HFFc6 (cell line): ENCODE measurements at regions not wholly inside any gene's neighbourhood (a gene's known extent, or its start where the extent isn't known, plus 50 kb on each side); places are given as distances from the start of the nearest gene placed in this dataset.

Source experiments
- DNase-seq: peaks from one replicate; pipeline ENCODE4 v3.0.0-alpha.2; 2018
- H3K27ac Mint-ChIP-seq: 2 replicates; pipeline ENCODE4 v1.8.0; 2020; ENCODE audit warnings: mild to moderate bottlenecking, mixed read lengths
- H3K27me3 Mint-ChIP-seq: 2 replicates; pipeline ENCODE4 v1.8.0; 2021; ENCODE audit warnings: mild to moderate bottlenecking, moderate library complexity, mixed read lengths; ENCODE audit not compliant: insufficient read depth
- H3K36me3 Mint-ChIP-seq: 2 replicates; pipeline ENCODE4 v1.8.0; 2021; ENCODE audit warnings: low read depth, mixed read lengths
- H3K4me1 Mint-ChIP-seq: 2 replicates; pipeline ENCODE4 v1.8.0; 2020; ENCODE audit warnings: low read depth, mixed read lengths
- H3K4me3 Mint-ChIP-seq: 2 replicates; pipeline ENCODE4 v1.8.0; 2020; ENCODE audit warnings: mild to moderate bottlenecking, moderate library complexity, mixed read lengths
- H3K9me3 Mint-ChIP-seq: 2 replicates; pipeline ENCODE4 v1.8.0; 2020; ENCODE audit warnings: mild to moderate bottlenecking, mixed read lengths
- CTCF ChIP-seq: fragments of 200-600 bp; sonication (generic); IDR thresholded peaks from 2 replicates; pipeline ENCODE4 v1.5.0; 2021; ENCODE audit warnings: antibody characterized with exemption, mild to moderate bottlenecking

GRCh38 chr1:239608469-239608868 lies 222.1 kb downstream of the CHRM3 start:
- peaks cover 4% of the 10 kb centered on the region; the same call in 1 of the 2 replicates for H3K4me1 Mint-ChIP-seq

GRCh38 chr1:239612379-239612778 lies 226.0 kb downstream of the CHRM3 start:
- no peak for DNase-seq
- TF ChIP-seq CTCF, result no peak
- Mint-ChIP-seq H3K36me3 (no peaks in the 10 kb centered on the region), H3K27ac (no peak overlapping the region), H3K27me3 (no peaks in the 10 kb centered on the region), H3K9me3 (peaks cover 9% of the 10 kb centered on the region; the same call in 1 of the 2 replicates), H3K4me3 (no peak overlapping the region), H3K4me1 (no peaks in the 10 kb centered on the region; the same call in 1 of the 2 replicates)

More at GRCh38 chr1:239608469-239608868, 222.1 kb downstream of the CHRM3 start:
- Mint-ChIP-seq H3K27ac (no peak overlapping the region), H3K4me3 (no peak overlapping the region), H3K36me3 (no peaks in the 10 kb centered on the region), H3K27me3 (no peaks in the 10 kb centered on the region), H3K9me3 (no peaks in the 10 kb centered on the region; the same call in 1 of the 2 replicates)
- no peak for DNase-seq
- no peak for TF ChIP-seq CTCF

GRCh38 chr1:239616673-239617072 lies 230.3 kb downstream of the CHRM3 start:
- no peak overlapping the region for H3K4me3 Mint-ChIP-seq
- H3K36me3 Mint-ChIP-seq, result no peaks in the 10 kb centered on the region
- H3K9me3 Mint-ChIP-seq, result peaks cover 18% of the 10 kb centered on the region
- H3K27ac Mint-ChIP-seq, result no peak overlapping the region
- TF ChIP-seq CTCF, result no peak
- H3K4me1 Mint-ChIP-seq, result no peaks in the 10 kb centered on the region; the same call in 1 of the 2 replicates
- H3K27me3 Mint-ChIP-seq, result no peaks in the 10 kb centered on the region; the same call in 1 of the 2 replicates
- DNase-seq, result no peak

- no peak overlapping the region for H3K4me3 Mint-ChIP-seq
- H3K9me3 Mint-ChIP-seq, result peaks cover 18% of the 10 kb centered on the region
- no peaks in the 10 kb centered on the region; the same call in 1 of the 2 replicates for H3K4me1 Mint-ChIP-seq
- H3K36me3 Mint-ChIP-seq, result no peaks in the 10 kb centered on the region
- TF ChIP-seq CTCF, result no peak
- no peaks in the 10 kb centered on the region; the same call in 1 of the 2 replicates for H3K27me3 Mint-ChIP-seq
- no peak for DNase-seq
- H3K27ac Mint-ChIP-seq, result no peak overlapping the region
Observed at GRCh38 chr1:239617259-239617658, 230.9 kb downstream of the CHRM3 start.

GRCh38 chr1:239617731-239618130 lies 231.4 kb downstream of the CHRM3 start:
- no peak overlapping the region for H3K27ac Mint-ChIP-seq
- no peaks in the 10 kb centered on the region; the same call in 1 of the 2 replicates for H3K27me3 Mint-ChIP-seq
- peaks cover 18% of the 10 kb centered on the region for H3K9me3 Mint-ChIP-seq
- H3K4me3 Mint-ChIP-seq, result no peak overlapping the region
- TF ChIP-seq CTCF, result no peak
- no peak for DNase-seq
- no peaks in the 10 kb centered on the region; the same call in 1 of the 2 replicates for H3K4me1 Mint-ChIP-seq
- no peaks in the 10 kb centered on the region for H3K36me3 Mint-ChIP-seq
